Activated naive CD4-positive, alpha-beta T cell treated with anti-CD3 and anti-CD28 coated beads for 36 hours (primary cell): ENCODE measurements at regions not wholly inside any gene's neighbourhood (a gene's known extent, or its start where the extent isn't known, plus 50 kb on each side); places are given as distances from the start of the nearest gene placed in this dataset.
A peak's percentile ranks its signal among the peaks of the same experiment; 100 is the strongest.

Experiments used
- CTCF ChIA-PET: fragments of 350-600 bp; sonication (Branson Sonifier 250); formaldehyde crosslinking; loops from one replicate; lab custom pipeline; 2021; ENCODE audit warnings: antibody characterized with exemption; lab: Charles Lee
- DNase-seq: peaks from one replicate; pipeline ENCODE4 v3.0.0-alpha.2; 2020
- H3K27ac Mint-ChIP-seq: one replicate; pipeline ENCODE4 v1.8.0; 2021; ENCODE audit warnings: mild to moderate bottlenecking, mixed read lengths
- H3K27me3 Mint-ChIP-seq: one replicate; pipeline ENCODE4 v1.8.0; 2021; ENCODE audit warnings: low read depth, mixed read lengths
- H3K36me3 Mint-ChIP-seq: one replicate; pipeline ENCODE4 v1.8.0; 2021; ENCODE audit warnings: low read depth, mixed read lengths
- H3K4me1 Mint-ChIP-seq: one replicate; pipeline ENCODE4 v1.8.0; 2021; ENCODE audit warnings: low read depth, mixed read lengths
- H3K4me3 Mint-ChIP-seq: one replicate; pipeline ENCODE4 v1.8.0; 2021; ENCODE audit warnings: mild to moderate bottlenecking, moderate library complexity, mixed read lengths
- H3K9me3 Mint-ChIP-seq: one replicate; pipeline ENCODE4 v1.8.0; 2021; ENCODE audit warnings: mixed read lengths
- intact Hi-C: fragments of 100-400 bp; cut with micrococcal nuclease; formaldehyde crosslinking; loops from one replicate; pipeline ENCODE4 v1.15.1; 2023

GRCh38 chr10:62620491-62620890 is 184.0 kb upstream of the ADO start:
- Mint-ChIP-seq H3K27ac (no peak overlapping the region), H3K27me3 (no peaks in the 10 kb centered on the region), H3K4me1 (peaks cover 4% of the 10 kb centered on the region), H3K9me3 (no peaks in the 10 kb centered on the region), H3K36me3 (no peaks in the 10 kb centered on the region), H3K4me3 (no peak overlapping the region)
- CTCF ChIA-PET, result interaction anchor here (3.0 kb wide), 1 partner anchor 9 kb away, joined by 12 read pairs; no protein-coding TSS in a partner anchor
- intact Hi-C loops, result no loop called here
- DNase-seq, result no peak

- H3K27me3 Mint-ChIP-seq, result no peaks in the 10 kb centered on the region
- H3K36me3 Mint-ChIP-seq, result no peaks in the 10 kb centered on the region
- no peak overlapping the region for H3K4me3 Mint-ChIP-seq
- intact Hi-C loops, result no loop called here
- H3K4me1 Mint-ChIP-seq, result peaks cover 9% of the 10 kb centered on the region
- H3K27ac Mint-ChIP-seq, result no peak overlapping the region
- CTCF ChIA-PET, result interaction anchor here (1.2 to 1.7 kb wide), 2 partner anchors 13 to 195 kb away, joined by 3 to 6 read pairs; no protein-coding TSS in a partner anchor
- no peak for DNase-seq
- no peaks in the 10 kb centered on the region for H3K9me3 Mint-ChIP-seq
Observed at GRCh38 chr10:62623223-62623622, 181.3 kb upstream of the ADO start.

- Mint-ChIP-seq H3K36me3 (no peaks in the 10 kb centered on the region), H3K27me3 (no peaks in the 10 kb centered on the region), H3K4me1 (peaks cover 9% of the 10 kb centered on the region), H3K4me3 (no peak overlapping the region), H3K27ac (no peak overlapping the region), H3K9me3 (no peaks in the 10 kb centered on the region)
- CTCF ChIA-PET, result no interaction called here
- intact Hi-C loops, result no loop called here
- DNase-seq, result no peak
Observed at GRCh38 chr10:62625484-62625883, 179.0 kb upstream of the ADO start.

GRCh38 chr10:62626079-62626478 is 178.4 kb upstream of the ADO start:
- intact Hi-C loops, result no loop called here
- H3K4me3 Mint-ChIP-seq, result no peak overlapping the region
- peaks cover 7% of the 10 kb centered on the region for H3K4me1 Mint-ChIP-seq
- no peaks in the 10 kb centered on the region for H3K36me3 Mint-ChIP-seq
- H3K9me3 Mint-ChIP-seq, result no peaks in the 10 kb centered on the region
- CTCF ChIA-PET, result no interaction called here
- DNase-seq, result no peak
- H3K27me3 Mint-ChIP-seq, result no peaks in the 10 kb centered on the region
- H3K27ac Mint-ChIP-seq, result no peak overlapping the region

GRCh38 chr10:62626817-62627216 is 177.7 kb upstream of the ADO start:
- no peaks in the 10 kb centered on the region for H3K36me3 Mint-ChIP-seq
- CTCF ChIA-PET, result interaction anchor here (0.9 kb wide), 1 partner anchor 10 kb away, joined by 3 read pairs; no protein-coding TSS in a partner anchor
- H3K9me3 Mint-ChIP-seq, result no peaks in the 10 kb centered on the region
- H3K4me1 Mint-ChIP-seq, result peaks cover 7% of the 10 kb centered on the region
- no peak overlapping the region for H3K4me3 Mint-ChIP-seq
- intact Hi-C loops, result no loop called here
- no peak for DNase-seq
- no peaks in the 10 kb centered on the region for H3K27me3 Mint-ChIP-seq
- H3K27ac Mint-ChIP-seq, result no peak overlapping the region

- H3K9me3 Mint-ChIP-seq, result no peaks in the 10 kb centered on the region
- H3K27ac Mint-ChIP-seq, result no peak overlapping the region
- peaks cover 15% of the 10 kb centered on the region for H3K4me1 Mint-ChIP-seq
- intact Hi-C loops, result no loop called here
- CTCF ChIA-PET, result no interaction called here
- no peak for DNase-seq
- no peaks in the 10 kb centered on the region for H3K27me3 Mint-ChIP-seq
- H3K36me3 Mint-ChIP-seq, result no peaks in the 10 kb centered on the region
- no peak overlapping the region for H3K4me3 Mint-ChIP-seq
Observed at GRCh38 chr10:62627983-62628382, 176.5 kb upstream of the ADO start.

GRCh38 chr10:62631241-62631640 is 173.3 kb upstream of the ADO start:
- Mint-ChIP-seq H3K27me3 (no peaks in the 10 kb centered on the region), H3K9me3 (no peaks in the 10 kb centered on the region), H3K4me3 (no peak overlapping the region), H3K27ac (no peak overlapping the region), H3K36me3 (no peaks in the 10 kb centered on the region), H3K4me1 (peaks cover 25% of the 10 kb centered on the region)
- CTCF ChIA-PET, result interaction anchor here (2.4 kb wide), 1 partner anchor 20 kb away, joined by 8 read pairs; no protein-coding TSS in a partner anchor
- intact Hi-C loops, result loop anchor here (10.0 kb wide), 1 partner anchor 634 kb away; no protein-coding TSS in a partner anchor
- DNase-seq, result no peak

- CTCF ChIA-PET, result interaction anchor here (2.4 kb wide), 1 partner anchor 21 kb away, joined by 8 read pairs; no protein-coding TSS in a partner anchor
- Mint-ChIP-seq H3K27me3 (no peaks in the 10 kb centered on the region), H3K4me3 (no peak overlapping the region), H3K27ac (peak overlapping the region; percentile 14), H3K4me1 (peaks cover 19% of the 10 kb centered on the region), H3K9me3 (no peaks in the 10 kb centered on the region), H3K36me3 (no peaks in the 10 kb centered on the region)
- DNase-seq, result peak; percentile 69
- intact Hi-C loops, result loop anchor here (1.0 to 10.0 kb wide), 2 partner anchors 184 to 633 kb away; partner anchors contain the start of gene EGR2
Observed at GRCh38 chr10:62632071-62632809, 172.3 kb upstream of the ADO start.

- no peaks in the 10 kb centered on the region for H3K9me3 Mint-ChIP-seq
- DNase-seq, result no peak
- CTCF ChIA-PET, result no interaction called here
- no peak overlapping the region for H3K4me3 Mint-ChIP-seq
- H3K4me1 Mint-ChIP-seq, result peaks cover 18% of the 10 kb centered on the region
- intact Hi-C loops, result loop anchor here (10.0 kb wide), 1 partner anchor 631 kb away; no protein-coding TSS in a partner anchor
- no peaks in the 10 kb centered on the region for H3K27me3 Mint-ChIP-seq
- H3K36me3 Mint-ChIP-seq, result no peaks in the 10 kb centered on the region
- no peak overlapping the region for H3K27ac Mint-ChIP-seq
Observed at GRCh38 chr10:62633976-62634375, 170.5 kb upstream of the ADO start.

- Mint-ChIP-seq H3K27me3 (no peaks in the 10 kb centered on the region), H3K4me1 (peaks cover 18% of the 10 kb centered on the region), H3K9me3 (no peaks in the 10 kb centered on the region), H3K4me3 (no peak overlapping the region), H3K27ac (no peak overlapping the region), H3K36me3 (no peaks in the 10 kb centered on the region)
- intact Hi-C loops, result loop anchor here (10.0 kb wide), 1 partner anchor 630 kb away; no protein-coding TSS in a partner anchor
- CTCF ChIA-PET, result interaction anchor here (0.7 to 1.6 kb wide), 5 partner anchors 13 to 145 kb away, joined by 3 to 7 read pairs (median 4); no protein-coding TSS in a partner anchor
- DNase-seq, result no peak
Observed at GRCh38 chr10:62634576-62634975, 169.9 kb upstream of the ADO start.

- H3K4me1 Mint-ChIP-seq, result peaks cover 19% of the 10 kb centered on the region
- no peaks in the 10 kb centered on the region for H3K36me3 Mint-ChIP-seq
- intact Hi-C loops, result loop anchor here (5.0 to 10.0 kb wide), 4 partner anchors 347 to 630 kb away; partner anchors contain the start of gene RTKN2
- DNase-seq, result no peak
- no peak overlapping the region for H3K4me3 Mint-ChIP-seq
- H3K9me3 Mint-ChIP-seq, result no peaks in the 10 kb centered on the region
- H3K27ac Mint-ChIP-seq, result no peak overlapping the region
- H3K27me3 Mint-ChIP-seq, result no peaks in the 10 kb centered on the region
- CTCF ChIA-PET, result interaction anchor here (0.7 to 1.6 kb wide), 6 partner anchors 14 to 182 kb away, joined by 3 to 7 read pairs (median 4); partner anchors contain the start of gene EGR2
Observed at GRCh38 chr10:62635127-62635526, 169.4 kb upstream of the ADO start.

GRCh38 chr10:62636825-62637248 is 167.7 kb upstream of the ADO start:
- Mint-ChIP-seq H3K27me3 (no peaks in the 10 kb centered on the region), H3K9me3 (no peaks in the 10 kb centered on the region), H3K4me1 (peaks cover 21% of the 10 kb centered on the region), H3K27ac (no peak overlapping the region), H3K4me3 (no peak overlapping the region), H3K36me3 (no peaks in the 10 kb centered on the region)
- DNase-seq, result no peak
- CTCF ChIA-PET, result interaction anchor here (0.7 to 3.6 kb wide), 8 partner anchors 11 to 181 kb away, joined by 3 to 26 read pairs (median 4); partner anchors contain the start of gene EGR2
- intact Hi-C loops, result loop anchor here (1.0 to 10.0 kb wide), 17 partner anchors 27 to 1070 kb away; partner anchors contain the start of genes ADO, ARID5B, EGR2 and NRBF2
